CD1c-positive myeloid dendritic cell (primary cell): ENCODE measurements at regions not wholly inside any gene's neighbourhood (a gene's known extent, or its start where the extent isn't known, plus 50 kb on each side); places are given as distances from the start of the nearest gene placed in this dataset.
"Not testable (repeated sequence)": the region's sequence is repeated elsewhere in the genome, so short reads cannot be mapped to it uniquely, and the experiment has no call there.

Experiments used
- DNase-seq: peaks from one replicate; pipeline ENCODE4 v3.0.0-alpha.2; 2016; ENCODE audit errors: extremely low spot score

DNA sequence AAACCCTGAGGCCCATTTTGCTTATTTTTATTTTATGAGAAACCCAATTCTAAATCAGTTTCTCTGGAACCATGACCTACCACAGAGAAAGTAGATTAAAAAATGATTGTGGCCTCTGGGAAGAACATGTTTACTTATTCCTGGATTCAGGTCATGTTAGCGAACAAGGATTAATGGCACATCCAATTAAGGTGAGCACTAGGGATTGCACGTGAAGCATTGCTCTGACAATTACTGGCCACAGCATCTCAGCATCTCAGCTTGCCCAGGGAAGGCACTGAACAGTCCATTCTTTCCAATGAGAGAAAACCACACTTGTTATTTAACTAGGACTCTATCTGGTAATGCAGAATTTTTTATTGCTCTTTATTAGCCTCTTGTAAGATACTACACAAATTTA is 119.8 kb downstream of the ZNF330 start:
- no peak for DNase-seq

DNA sequence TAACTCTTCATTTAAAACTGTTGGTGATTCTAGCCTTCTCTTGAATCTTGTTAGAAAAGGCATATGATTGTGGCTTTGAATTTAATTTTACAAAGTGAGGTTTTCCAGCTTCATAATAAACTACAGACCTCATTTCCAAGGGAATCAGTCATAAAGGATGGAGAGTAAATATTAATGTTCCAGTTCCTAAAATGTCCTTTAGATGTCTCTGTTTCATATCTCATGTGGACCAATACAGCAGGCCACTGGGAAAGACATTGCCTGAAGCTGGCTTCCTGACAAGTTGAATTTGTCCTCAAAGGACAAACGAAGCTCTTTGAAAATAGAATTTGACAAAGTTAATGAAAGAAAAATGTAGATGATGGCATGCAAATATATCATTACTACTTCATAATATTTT is 125.4 kb downstream of the ZNF330 start:
- DNase-seq = peak; percentile 48

DNA sequence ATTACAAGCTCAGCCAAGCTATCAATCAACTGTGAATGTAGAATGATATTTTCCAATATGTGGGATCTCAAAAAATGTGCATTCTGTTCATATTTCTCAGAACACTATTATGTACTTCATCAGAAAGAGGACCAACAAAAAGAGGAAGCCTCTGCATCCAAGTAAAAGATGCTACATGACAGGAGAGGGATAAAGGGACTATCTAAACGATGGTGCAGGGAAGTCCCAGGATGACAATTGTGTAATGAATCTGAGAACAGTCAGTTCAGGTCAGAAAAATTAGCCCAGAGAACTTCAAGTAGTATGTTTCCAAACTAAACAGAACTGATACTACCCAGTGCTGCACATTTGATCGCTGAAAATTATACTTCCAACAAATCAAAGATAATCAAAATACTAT is 127.0 kb downstream of the ZNF330 start:
- peak; percentile 20 for DNase-seq

DNA sequence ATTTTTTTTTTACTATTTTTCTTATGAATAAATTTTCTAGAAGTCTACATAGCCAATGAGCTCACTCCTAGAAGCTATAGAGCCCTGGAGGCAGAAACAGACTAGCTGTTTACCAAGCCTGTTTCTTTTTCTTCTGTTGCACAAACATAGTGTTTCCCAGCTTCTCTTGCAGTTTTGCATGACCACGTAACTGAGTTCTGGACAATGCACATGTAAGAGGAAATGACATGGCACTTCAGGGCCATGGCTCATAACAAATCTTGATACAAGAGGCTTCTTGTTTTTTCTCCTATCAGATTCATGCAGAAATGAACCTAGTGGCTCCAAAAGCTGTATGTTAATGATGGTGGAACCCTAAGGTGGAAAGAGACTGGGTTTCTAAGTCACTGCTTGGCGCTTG is 127.4 kb downstream of the ZNF330 start:
- DNase-seq = peak; percentile 58

DNA sequence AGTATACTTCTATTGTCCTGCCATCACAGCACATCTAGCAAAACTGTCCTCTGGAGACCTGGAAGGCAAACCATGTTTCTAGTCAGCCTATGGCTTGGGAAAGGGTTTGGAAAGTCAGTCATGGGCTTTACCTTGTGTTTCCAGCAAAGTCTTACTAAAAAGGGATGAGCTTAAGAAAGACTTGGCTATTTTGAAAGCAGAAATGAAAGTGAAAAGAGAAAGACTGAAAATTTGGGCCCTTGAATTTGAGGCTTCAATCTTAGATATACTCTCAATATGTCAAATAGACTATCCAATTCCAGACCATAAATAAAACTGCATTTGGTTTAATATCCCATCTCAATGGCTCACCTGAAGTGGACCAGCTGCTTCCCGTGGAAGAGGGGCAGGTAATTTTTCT is 127.9 kb downstream of the ZNF330 start:
- no peak for DNase-seq

DNA sequence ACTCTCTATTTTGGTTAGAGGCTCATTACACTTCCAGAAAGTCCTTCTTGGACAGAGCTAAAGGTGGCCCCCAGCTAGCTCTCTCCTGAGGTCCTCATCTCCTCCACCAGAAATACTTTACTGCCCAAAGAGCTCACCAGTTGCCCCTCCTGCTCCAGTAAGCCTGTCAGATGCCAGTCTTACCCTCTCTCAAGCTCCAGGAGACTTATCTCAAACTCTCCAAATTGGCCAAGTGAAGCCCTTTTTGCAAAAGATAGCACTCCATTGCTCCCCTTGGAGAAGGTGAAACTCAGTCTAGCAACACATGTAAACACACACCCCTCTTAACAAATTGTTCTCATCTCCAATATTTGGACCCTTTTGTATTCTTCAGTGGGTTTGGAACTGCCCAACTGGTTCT is 128.5 kb downstream of the ZNF330 start:
- DNase-seq = no peak

DNA sequence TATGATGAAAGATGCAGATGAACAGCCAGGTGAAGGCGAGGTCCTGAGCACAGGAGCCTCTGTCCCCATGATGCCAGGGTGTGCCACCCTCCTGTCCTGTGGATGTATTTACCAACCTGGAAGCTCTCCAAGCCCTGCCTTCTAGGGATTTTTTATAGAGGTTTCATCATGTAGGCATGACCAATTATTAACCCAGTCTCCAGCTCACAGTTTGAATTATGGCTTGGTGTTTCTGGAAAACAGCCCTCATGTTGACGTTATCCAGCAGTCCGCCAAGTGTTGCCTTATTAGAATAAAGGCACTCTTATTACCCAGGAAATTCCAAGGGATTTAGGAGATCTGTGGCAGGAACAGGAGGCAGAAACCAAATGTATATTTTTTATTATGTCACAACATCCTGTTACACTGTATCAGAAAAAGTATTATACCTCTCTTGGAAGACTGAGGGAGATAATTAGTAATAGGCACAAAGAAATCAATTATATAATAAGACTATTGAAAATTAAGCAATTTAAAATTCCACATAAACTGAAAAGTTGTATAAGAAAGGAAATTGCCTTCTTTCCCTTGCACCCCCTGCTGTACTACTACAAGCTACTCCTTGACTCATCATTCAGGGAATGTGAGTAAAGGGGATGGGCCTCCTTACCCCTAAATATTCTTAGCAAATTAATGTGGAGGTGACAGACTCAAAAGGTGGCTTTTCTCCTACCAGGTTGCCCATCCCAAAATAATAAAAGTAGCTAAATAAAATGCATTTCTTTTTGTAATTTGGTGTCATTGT is 129.6 kb downstream of the ZNF330 start:
- no peak for DNase-seq

DNA sequence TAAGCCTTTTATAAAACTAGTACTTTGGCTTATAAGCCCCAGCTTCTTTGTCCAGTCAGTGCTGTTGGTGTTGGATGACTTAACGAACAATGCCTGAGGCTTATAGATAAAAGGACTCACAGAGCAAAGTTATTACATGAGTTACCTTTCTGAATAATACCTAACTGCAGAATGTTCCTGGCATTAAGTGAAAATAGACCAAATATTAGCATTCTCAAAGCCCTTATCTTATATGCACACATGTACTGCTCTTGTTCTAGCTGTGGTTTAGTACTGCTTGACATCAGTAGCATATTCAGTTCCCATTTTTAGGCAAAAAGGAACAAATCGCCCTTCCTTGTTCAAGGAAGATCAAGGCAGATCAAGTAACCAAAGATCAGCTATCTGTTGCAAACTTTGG is 131.6 kb downstream of the ZNF330 start:
- DNase-seq = peak; percentile 61

DNA sequence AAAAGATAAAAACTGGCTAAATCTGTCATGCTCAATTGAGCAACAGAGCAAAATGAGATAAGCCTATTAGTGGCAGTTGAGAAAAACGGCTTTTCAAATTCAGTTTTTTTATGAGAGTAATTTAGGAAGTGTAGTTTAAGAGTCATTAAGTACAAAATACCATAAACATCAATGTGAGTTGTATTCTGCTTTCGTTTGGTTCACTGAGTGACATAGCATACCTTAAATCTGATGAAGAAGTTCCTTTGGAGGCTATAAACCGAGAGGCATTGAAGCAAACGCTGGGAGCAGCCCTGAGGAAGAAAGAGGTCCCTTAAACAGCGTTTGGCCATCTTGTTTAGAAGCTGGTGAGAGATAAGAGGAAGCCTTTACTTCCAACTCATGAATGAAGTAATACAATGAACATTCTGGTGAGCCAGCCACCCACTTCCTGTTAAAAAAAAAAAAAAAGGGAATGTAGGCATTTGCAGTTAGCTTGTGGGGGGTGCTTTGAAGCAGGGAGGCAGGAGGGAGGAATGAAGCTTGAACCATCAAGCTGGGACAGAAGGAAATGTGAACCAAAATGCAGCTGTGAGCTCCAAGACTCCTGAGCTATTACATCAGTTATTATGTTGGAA is 132.3 kb downstream of the ZNF330 start:
- peak; percentile 74 for DNase-seq

DNA sequence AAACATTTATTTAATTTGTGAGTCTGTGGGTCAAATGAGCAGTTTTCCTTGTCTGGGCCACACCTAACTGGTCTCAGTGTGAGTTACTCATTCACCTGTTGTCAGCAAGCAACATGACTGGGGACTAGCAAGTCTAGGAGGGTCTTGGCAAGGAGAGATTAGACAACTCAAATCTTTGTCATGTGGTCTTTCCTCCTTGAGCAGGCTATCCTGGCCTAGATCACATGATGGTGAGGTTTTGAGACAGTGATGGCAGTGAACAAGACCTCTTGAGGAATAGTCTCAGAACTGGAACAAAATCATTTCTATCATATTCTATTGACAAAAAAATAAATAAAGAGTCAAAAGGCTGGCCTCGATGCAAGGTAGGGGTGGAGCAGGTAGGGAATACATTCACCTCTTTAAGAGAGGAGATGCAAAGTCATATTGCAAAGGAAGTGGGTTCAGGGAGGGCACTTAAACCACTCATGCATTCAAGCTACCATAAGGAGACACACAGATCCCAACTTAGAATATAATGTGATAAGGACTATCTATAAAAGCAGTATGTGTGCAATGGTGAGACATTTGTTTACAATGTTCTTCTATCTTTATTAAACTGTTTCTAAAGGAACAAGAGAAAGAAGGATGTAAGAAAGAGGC is 135.7 kb downstream of the ZNF330 start:
- no peak for DNase-seq

DNA sequence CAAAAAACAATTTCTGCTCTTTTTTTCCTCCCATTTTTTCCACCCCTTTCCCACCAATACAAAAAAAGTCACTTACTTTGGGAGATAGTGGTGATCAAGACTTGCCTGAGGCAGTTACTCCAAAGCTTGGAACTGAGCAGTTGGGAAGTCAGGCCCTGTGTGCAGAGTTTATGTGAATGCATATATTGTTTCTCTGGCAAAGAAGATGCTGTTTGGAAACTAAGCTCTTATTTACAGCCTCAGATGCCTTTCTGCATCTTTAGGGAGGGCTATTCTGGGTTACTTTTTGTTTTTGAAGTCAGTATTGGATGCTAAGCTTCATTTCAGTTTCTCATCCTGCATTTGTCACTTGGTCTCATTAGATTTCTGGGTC is 136.3 kb downstream of the ZNF330 start:
- no peak for DNase-seq

DNA sequence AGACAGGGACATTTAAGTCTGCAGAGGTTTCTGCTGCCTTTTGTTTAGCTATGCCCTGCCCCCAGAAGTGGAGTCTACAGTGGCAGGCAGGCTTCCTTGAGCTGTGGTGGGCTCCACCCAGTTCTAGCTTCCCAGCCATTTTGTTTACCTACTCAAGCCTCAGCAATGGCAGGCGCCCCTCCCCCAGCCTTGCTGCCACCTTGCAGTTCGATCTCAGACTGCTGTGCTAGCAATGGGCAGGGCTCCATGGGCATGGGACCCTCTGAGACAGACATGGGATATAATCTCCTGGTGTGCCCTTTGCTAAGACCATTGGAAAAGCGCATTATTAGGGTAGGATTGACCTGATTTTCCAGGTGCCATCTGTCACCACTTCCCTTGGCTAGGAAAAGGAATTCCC is 147.5 kb downstream of the ZNF330 start:
- not testable (repeated sequence) for DNase-seq

DNA sequence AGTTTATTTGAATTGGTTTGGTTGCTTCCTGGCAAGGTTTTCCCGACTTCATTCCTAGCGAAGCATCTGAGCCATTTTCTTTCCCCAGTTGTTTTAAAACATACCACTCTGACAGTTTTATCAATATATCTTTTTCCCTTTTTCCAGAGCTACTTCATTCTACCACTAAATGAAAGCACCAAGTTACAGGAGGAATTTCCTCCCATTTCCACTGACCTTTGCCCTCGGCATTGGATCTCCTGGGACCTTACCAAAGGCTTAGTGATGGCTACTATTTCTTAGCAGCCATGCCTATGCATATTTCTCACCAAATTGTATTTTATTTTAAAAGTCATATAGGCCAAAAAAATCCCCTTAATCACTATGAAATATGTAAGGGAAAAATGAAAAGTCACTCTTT is 150.5 kb downstream of the ZNF330 start:
- no peak for DNase-seq

DNA sequence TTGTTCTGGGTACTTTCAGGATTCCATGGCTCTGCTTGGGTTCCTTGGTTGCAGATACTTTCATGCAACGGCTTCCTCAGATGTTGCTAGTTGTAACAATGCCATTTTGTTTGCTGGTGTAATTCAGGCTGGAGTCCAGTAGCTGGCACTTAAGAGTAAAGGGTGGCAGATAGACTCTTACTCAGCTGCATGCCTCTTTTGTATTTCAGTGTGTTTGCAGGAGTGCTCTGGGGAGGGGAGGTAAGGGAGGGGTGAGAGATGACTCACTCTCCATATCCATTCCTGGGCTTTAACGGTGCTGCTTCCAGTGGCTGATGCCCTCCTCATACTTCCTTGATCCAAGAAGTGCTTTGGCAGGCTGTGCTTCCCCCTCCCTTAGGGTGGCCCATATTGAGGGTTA is 155.2 kb downstream of the ZNF330 start:
- DNase-seq = no peak

DNA sequence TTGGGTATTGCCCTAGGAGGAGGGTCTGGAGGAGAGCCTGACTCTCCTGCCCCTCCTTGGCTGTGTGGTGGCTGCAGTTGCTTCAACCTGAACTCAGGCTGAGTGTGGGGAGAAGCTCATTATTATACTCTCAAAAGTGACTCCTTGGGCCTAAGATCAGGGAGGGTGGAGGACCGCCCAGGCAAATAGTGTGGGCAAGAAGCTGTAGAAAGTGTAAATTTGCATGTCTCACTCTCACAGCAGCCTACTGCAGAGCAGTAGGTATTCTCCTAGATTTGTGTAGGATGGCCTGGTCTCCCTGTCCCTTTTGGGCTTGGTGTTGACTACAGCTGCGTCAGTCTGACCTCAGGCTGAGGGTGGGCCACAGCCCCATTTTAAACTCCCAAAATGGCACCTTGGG is 156.1 kb downstream of the ZNF330 start:
- DNase-seq = no peak

DNA sequence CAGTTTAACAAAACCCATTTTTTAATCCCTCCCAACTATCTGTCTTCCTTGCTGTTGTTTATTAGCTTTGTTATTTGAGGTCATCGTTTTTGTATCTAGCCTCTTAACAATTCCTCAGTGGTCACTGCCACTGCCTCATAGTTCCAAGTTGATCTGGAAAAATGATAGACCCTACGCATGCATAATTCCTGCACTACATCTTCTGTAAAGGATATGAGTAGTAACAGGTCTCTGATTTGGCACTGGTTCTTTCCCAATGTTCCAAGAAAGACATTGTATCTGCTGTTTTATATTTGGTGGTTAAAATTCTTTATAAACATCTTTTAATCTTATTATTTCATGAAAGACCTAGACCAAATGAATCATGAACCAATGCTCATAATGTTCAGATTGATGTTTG is 166.6 kb downstream of the ZNF330 start:
- no peak for DNase-seq

DNA sequence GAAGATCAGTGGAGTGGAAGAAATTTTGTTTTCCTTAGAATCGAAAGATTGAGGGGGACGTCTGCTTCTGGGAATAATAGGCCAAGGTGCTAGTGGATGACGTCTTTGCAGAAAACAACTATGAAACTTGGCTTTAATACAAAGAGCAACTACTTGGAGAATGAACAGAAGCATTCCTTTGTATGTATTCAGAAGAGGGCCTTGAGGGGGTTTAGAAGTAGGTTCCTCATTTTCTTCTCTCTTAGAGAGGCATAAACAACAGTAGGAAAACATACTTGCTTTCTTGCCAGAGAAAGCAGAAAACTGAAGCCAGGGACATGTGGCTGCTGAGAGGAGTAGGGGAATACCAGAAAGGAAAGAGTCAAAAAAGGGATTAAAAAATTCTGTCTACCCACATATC is 167.8 kb downstream of the ZNF330 start:
- no peak for DNase-seq

DNA sequence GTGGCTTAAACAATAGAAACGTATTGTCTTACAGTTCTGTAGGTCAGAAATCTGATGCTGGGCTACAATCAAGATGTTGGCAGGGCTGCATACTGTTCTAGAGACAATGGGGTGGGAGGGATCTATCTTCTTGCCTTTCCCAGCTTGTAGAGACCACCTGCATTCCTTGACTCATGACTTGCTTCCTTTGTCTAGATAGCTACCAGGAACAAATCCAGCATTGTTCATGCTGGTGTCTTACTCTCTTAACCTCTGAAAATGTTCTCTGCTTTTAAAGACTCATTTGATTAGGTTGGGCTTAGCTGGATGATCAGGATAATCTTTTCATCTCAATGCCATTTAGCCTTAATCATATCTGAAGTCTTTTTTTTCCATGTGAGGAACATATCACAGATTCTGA is 169.0 kb downstream of the ZNF330 start:
- DNase-seq = no peak

DNA sequence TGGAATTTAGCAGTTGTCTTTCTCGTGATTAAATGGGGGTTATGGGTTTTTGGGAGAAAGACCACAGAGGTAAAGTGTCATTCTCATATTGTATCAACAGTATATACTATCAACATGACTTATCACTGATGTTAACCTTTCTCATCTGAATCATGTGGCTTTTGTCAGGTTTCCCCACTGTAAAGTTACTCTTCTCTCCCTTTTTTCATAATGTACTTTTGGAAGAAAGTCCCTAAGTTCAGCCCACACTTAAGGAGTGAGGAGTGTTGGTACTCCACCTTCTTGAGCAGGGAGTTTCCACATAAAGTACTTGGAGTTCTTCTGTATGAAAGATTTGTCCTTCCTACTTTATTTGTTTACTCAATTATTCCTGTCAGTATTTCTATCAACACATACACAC is 169.9 kb downstream of the ZNF330 start:
- DNase-seq = no peak

DNA sequence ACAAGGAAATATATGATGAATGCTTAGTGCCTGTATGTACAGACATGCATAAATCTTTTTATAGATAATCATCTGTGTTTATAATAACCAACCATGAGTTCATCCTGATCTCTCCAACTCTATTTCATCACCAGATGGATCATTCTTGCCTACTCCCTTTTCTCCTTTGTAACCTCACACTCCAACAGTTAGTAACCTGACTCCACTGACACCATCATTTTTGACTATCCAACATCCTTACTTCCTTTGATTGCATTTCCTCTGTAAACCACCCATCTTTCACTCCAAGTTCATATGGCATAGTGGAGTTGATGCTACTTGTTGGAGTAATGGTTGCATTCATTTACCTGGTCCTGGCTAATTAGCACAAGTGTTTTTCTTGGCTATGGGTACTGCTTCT is 170.6 kb downstream of the ZNF330 start:
- DNase-seq = no peak

DNA sequence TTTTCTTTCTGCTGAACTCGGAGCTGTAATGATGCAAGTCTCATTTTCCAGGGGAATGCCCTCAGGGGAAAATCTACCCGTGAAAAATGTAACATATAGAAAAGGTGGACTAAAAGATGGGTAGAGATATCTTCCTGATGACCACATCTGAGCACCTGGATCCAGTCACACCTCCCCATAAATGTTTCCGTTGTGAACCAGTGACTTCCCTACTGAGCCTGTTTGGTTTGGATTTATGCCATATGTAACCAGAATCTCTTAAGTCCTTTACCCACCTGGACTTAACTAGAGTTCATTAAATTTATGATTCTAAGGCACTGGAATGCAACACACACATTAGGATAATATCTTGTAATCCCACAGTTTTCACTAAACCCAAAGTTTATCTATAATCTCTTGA is 171.1 kb downstream of the ZNF330 start:
- DNase-seq = no peak

DNA sequence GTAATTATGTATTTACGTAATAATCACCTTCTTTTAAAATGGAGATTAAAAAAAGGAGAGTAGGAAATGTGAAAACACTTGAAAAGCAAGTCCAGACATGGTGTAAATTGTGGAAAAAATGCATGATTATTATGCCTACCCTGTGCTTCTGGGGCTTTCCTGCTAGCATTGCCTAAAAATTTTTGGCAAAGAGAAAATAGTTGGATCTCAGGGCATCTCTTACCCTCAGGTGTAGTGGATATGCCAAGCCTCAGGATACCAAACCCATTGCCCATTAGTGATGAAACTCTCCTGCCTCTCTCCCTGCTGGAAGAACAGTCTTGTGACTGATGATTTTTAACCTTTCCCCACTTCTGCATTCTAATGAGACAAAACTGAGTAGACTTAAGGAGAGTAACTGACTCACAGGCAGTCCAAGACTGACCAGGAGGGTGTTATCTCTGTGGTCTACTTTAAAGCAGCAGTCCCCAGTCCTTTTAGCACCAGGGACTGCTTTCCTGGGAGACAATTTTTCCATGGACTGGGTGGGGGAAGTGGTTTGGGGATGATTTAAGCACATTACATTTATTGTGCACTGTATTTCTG is 174.6 kb downstream of the ZNF330 start:
- no peak for DNase-seq

DNA sequence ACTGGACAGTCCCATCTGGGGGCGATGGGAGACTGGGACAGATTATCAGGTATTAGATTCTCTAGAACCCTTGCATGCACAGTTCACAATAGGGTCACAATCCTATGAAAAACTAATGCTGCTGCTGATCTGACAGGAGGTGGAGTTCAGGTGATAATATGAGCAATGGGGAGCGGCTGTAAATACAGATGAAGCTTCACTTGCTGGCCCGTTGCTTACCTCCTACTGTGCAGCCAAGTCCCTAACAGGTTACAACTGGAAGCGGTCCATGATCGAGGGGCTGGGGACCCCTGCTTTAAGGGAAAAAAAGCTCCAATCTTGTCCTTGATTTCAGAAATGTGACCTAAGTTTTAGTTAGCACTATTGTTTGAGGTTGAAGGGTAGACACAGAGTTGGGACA is 175.2 kb downstream of the ZNF330 start:
- DNase-seq = no peak
